Stimulated activated CD4-positive, alpha-beta T cell treated with anti-CD3 and anti-CD28 coated beads, Interleukin-4, amount 100 ng/mL, for 48 hours (primary cell): ENCODE measurements at regions not wholly inside any gene's neighbourhood (a gene's known extent, or its start where the extent isn't known, plus 50 kb on each side); places are given as distances from the start of the nearest gene placed in this dataset.
"Not testable (repeated sequence)": the region's sequence is repeated elsewhere in the genome, so short reads cannot be mapped to it uniquely, and the experiment has no call there.

Source experiments
- DNase-seq, 2 donors: peaks; one replicate each; pipeline ENCODE4 v3.0.0-alpha.2; 2020; ENCODE audit warnings: low read depth in 2 of 2

- not testable (repeated sequence) for DNase-seq
Observed at GRCh38 chr5:176140138-176140537, 98.1 kb upstream of the SIMC1 start.

GRCh38 chr5:176144508-176144907 is 93.7 kb upstream of the SIMC1 start:
- DNase-seq, result no peak

GRCh38 chr5:176149948-176150347 is 88.3 kb upstream of the SIMC1 start:
- not testable (repeated sequence) for DNase-seq

GRCh38 chr5:176151281-176151680 is 86.9 kb upstream of the SIMC1 start:
- no peak for DNase-seq

- DNase-seq, result no peak
Observed at GRCh38 chr5:176152191-176152929, 85.9 kb upstream of the SIMC1 start.

- no peak for DNase-seq
Observed at GRCh38 chr5:176152930-176153311, 85.3 kb upstream of the SIMC1 start.

GRCh38 chr5:176153741-176154140 is 84.5 kb upstream of the SIMC1 start:
- no peak for DNase-seq

- no peak for DNase-seq
Observed at GRCh38 chr5:176154821-176155220, 83.4 kb upstream of the SIMC1 start.

- no peak for DNase-seq
Observed at GRCh38 chr5:176155922-176156359, 82.3 kb upstream of the SIMC1 start.

- DNase-seq, result no peak
Observed at GRCh38 chr5:176157656-176158055, 80.6 kb upstream of the SIMC1 start.

GRCh38 chr5:176161431-176161830 is 76.8 kb upstream of the SIMC1 start:
- no peak for DNase-seq

- DNase-seq, result no peak
Observed at GRCh38 chr5:176162198-176162597, 76.0 kb upstream of the SIMC1 start.

GRCh38 chr5:176162888-176163287 is 75.3 kb upstream of the SIMC1 start:
- no peak for DNase-seq

- no peak for DNase-seq
Observed at GRCh38 chr5:176166427-176166826, 71.8 kb upstream of the SIMC1 start.

- no peak for DNase-seq
Observed at GRCh38 chr5:176167800-176168199, 70.4 kb upstream of the SIMC1 start.

- DNase-seq, result no peak
Observed at GRCh38 chr5:176169393-176170063, 68.7 kb upstream of the SIMC1 start.

GRCh38 chr5:176170084-176170483 is 68.1 kb upstream of the SIMC1 start:
- DNase-seq, result no peak

GRCh38 chr5:176171171-176171760 is 67.0 kb upstream of the SIMC1 start:
- no peak for DNase-seq

- DNase-seq, result no peak
Observed at GRCh38 chr5:176172246-176172645, 66.0 kb upstream of the SIMC1 start.

GRCh38 chr5:176173647-176174046 is 64.6 kb upstream of the SIMC1 start:
- no peak for DNase-seq

GRCh38 chr5:176174345-176175025 is 63.7 kb upstream of the SIMC1 start:
- DNase-seq, result no peak

GRCh38 chr5:176175101-176175852 is 62.9 kb upstream of the SIMC1 start:
- DNase-seq, result no peak
